HG03159 (cell line): ENCODE measurements at regions not wholly inside any gene's neighbourhood (a gene's known extent, or its start where the extent isn't known, plus 50 kb on each side); places are given as distances from the start of the nearest gene placed in this dataset.
A peak's percentile ranks its signal among the peaks of the same experiment; 100 is the strongest.

ENCODE experiments used
- ATAC-seq: cut with Tn5 transposase; IDR thresholded peaks from one replicate; pipeline ENCODE4 v1.9.1; 2021; ENCODE audit warnings: mild to moderate bottlenecking, moderate library complexity; ENCODE audit not compliant: unreplicated experiment

- no peak for ATAC-seq
Observed at GRCh38 chr2:234438305-234438977, 58.4 kb downstream of the ARL4C start.

- no peak for ATAC-seq
Observed at GRCh38 chr2:234437642-234438304, 59.1 kb downstream of the ARL4C start.

- ATAC-seq, result no peak
Observed at GRCh38 chr2:234436482-234436837, 60.4 kb downstream of the ARL4C start.

GRCh38 chr2:234435836-234436481 is 60.9 kb downstream of the ARL4C start:
- ATAC-seq, result no peak

GRCh38 chr2:234433201-234433600 is 63.7 kb downstream of the ARL4C start:
- no peak for ATAC-seq

GRCh38 chr2:234430871-234431270 is 66.0 kb downstream of the ARL4C start:
- ATAC-seq, result no peak

GRCh38 chr2:234429265-234429664 is 67.6 kb downstream of the ARL4C start:
- ATAC-seq, result no peak

- no peak for ATAC-seq
Observed at GRCh38 chr2:234427081-234428061, 69.5 kb downstream of the ARL4C start.

- peak; percentile 6 for ATAC-seq
Observed at GRCh38 chr2:234426616-234427015, 70.3 kb downstream of the ARL4C start.

GRCh38 chr2:234425639-234426603 is 71.0 kb downstream of the ARL4C start:
- ATAC-seq, result peak; percentile 81

- ATAC-seq, result no peak
Observed at GRCh38 chr2:234423884-234424283, 73.0 kb downstream of the ARL4C start.

- no peak for ATAC-seq
Observed at GRCh38 chr2:234422981-234423431, 73.9 kb downstream of the ARL4C start.

GRCh38 chr2:234422273-234422732 is 74.6 kb downstream of the ARL4C start:
- no peak for ATAC-seq

GRCh38 chr2:234420408-234420807 is 76.5 kb downstream of the ARL4C start:
- no peak for ATAC-seq

- ATAC-seq, result no peak
Observed at GRCh38 chr2:234419726-234420125, 77.2 kb downstream of the ARL4C start.

GRCh38 chr2:234415706-234416105 is 81.2 kb downstream of the ARL4C start:
- no peak for ATAC-seq

- no peak for ATAC-seq
Observed at GRCh38 chr2:234414596-234414995, 82.3 kb downstream of the ARL4C start.

GRCh38 chr2:234412726-234413125 is 84.2 kb downstream of the ARL4C start:
- no peak for ATAC-seq

GRCh38 chr2:234411793-234412192 is 85.1 kb downstream of the ARL4C start:
- peak; percentile 85 for ATAC-seq

GRCh38 chr2:234410526-234410925 is 86.4 kb downstream of the ARL4C start:
- no peak for ATAC-seq
